IPS-11a (cell line): ENCODE measurements at regions not wholly inside any gene's neighbourhood (a gene's known extent, or its start where the extent isn't known, plus 50 kb on each side); places are given as distances from the start of the nearest gene placed in this dataset.
"Not testable (repeated sequence)": the region's sequence is repeated elsewhere in the genome, so short reads cannot be mapped to it uniquely, and the experiment has no call there.

ENCODE experiments used
- H3K4me3 ChIP-seq: one replicate; pipeline ENCODE4 v1.5.1; 2013; ENCODE audit warnings: low read depth, low read length, control low read depth

- no peak overlapping the region for H3K4me3 ChIP-seq
Observed at GRCh38 chr7:149683898-149684297, 89.5 kb downstream of the ZNF467 start.

GRCh38 chr7:149683181-149683580 is 90.2 kb downstream of the ZNF467 start:
- no peak overlapping the region for H3K4me3 ChIP-seq

GRCh38 chr7:149682038-149682437 is 91.3 kb downstream of the ZNF467 start:
- H3K4me3 ChIP-seq, result no peak overlapping the region

- no peak overlapping the region for H3K4me3 ChIP-seq
Observed at GRCh38 chr7:149681274-149681673, 92.1 kb downstream of the ZNF467 start.

- no peak overlapping the region for H3K4me3 ChIP-seq
Observed at GRCh38 chr7:149680331-149681025, 92.9 kb downstream of the ZNF467 start.

- H3K4me3 ChIP-seq, result not testable (repeated sequence)
Observed at GRCh38 chr7:149674728-149675385, 98.5 kb downstream of the ZNF467 start.

- no peak overlapping the region for H3K4me3 ChIP-seq
Observed at GRCh38 chr7:149673006-149673405, 100.4 kb downstream of the ZNF467 start.

GRCh38 chr7:149670288-149670687 is 103.1 kb downstream of the ZNF467 start:
- H3K4me3 ChIP-seq, result no peak overlapping the region

- no peak overlapping the region for H3K4me3 ChIP-seq
Observed at GRCh38 chr7:149669121-149669818, 104.1 kb downstream of the ZNF467 start.

GRCh38 chr7:149666360-149666945 is 106.9 kb downstream of the ZNF467 start:
- no peak overlapping the region for H3K4me3 ChIP-seq

GRCh38 chr7:149665618-149666017 is 107.8 kb downstream of the ZNF467 start:
- H3K4me3 ChIP-seq, result not testable (repeated sequence)

GRCh38 chr7:149664666-149665065 is 108.7 kb downstream of the ZNF467 start:
- H3K4me3 ChIP-seq, result no peak overlapping the region

- no peak overlapping the region for H3K4me3 ChIP-seq
Observed at GRCh38 chr7:149664176-149664575, 109.2 kb downstream of the ZNF467 start.

- no peak overlapping the region for H3K4me3 ChIP-seq
Observed at GRCh38 chr7:149662591-149663095, 110.7 kb downstream of the ZNF467 start.

GRCh38 chr7:149655784-149656183 is 117.6 kb downstream of the ZNF467 start:
- H3K4me3 ChIP-seq, result no peak overlapping the region

- no peak overlapping the region for H3K4me3 ChIP-seq
Observed at GRCh38 chr7:149654588-149654987, 118.8 kb downstream of the ZNF467 start.

- not testable (repeated sequence) for H3K4me3 ChIP-seq
Observed at GRCh38 chr7:149650190-149650589, 123.2 kb downstream of the ZNF467 start.

- H3K4me3 ChIP-seq, result no peak overlapping the region
Observed at GRCh38 chr7:149644754-149645153, 128.6 kb downstream of the ZNF467 start.

- H3K4me3 ChIP-seq, result no peak overlapping the region
Observed at GRCh38 chr7:149642589-149642988, 130.8 kb downstream of the ZNF467 start.

- no peak overlapping the region for H3K4me3 ChIP-seq
Observed at GRCh38 chr7:149638566-149639320, 134.6 kb downstream of the ZNF467 start.
